MM.1S (cell line): ENCODE measurements at regions not wholly inside any gene's neighbourhood (a gene's known extent, or its start where the extent isn't known, plus 50 kb on each side); places are given as distances from the start of the nearest gene placed in this dataset.

Source experiments
- CTCF ChIP-seq: fragments of 300-600 bp; sonication (generic); IDR thresholded peaks from 2 replicates; pipeline ENCODE4 v1.5.1; 2016; ENCODE audit warnings: antibody characterized with exemption, low read length, mixed read lengths
- EZH2 ChIP-seq: fragments of 300-600 bp; sonication (generic); optimal IDR thresholded peaks from 2 replicates; pipeline ENCODE3; 2017; ENCODE audit warnings: low read depth, mild to moderate bottlenecking, antibody characterized with exemption, low read length, mixed read lengths
- EZH2phosphoT487 ChIP-seq: fragments of 300-600 bp; sonication (generic); IDR thresholded peaks from 2 replicates; pipeline ENCODE4 v1.6.1; 2018; ENCODE audit warnings: antibody characterized with exemption, low read length

- TF ChIP-seq EZH2phosphoT487 (no peak), CTCF (no peak), EZH2 (no peak)
Observed at GRCh38 chr20:59391975-59392374, 91.6 kb downstream of the EDN3 start.
